Activated naive CD4-positive, alpha-beta T cell (primary cell): ENCODE measurements at regions not wholly inside any gene's neighbourhood (a gene's known extent, or its start where the extent isn't known, plus 50 kb on each side); places are given as distances from the start of the nearest gene placed in this dataset.

Source experiments
- DNase-seq, 4 experiments: peaks; one replicate each; lab custom pipeline; 2025; lab: John Stamatoyannopoulos, UW

GRCh38 chr2:6784291-6784690, 81.4 kb downstream of the CMPK2 start:
- no peak for DNase-seq

GRCh38 chr2:6785493-6785892, 80.2 kb downstream of the CMPK2 start:
- no peak for DNase-seq

GRCh38 chr2:6787376-6787775, 78.3 kb downstream of the CMPK2 start:
- DNase-seq = no peak

GRCh38 chr2:6788614-6789013, 77.1 kb downstream of the CMPK2 start:
- no peak for DNase-seq

- no peak for DNase-seq
These were observed 76.1 kb downstream of the CMPK2 start for GRCh38 chr2:6789559-6790138.

- DNase-seq = no peak
These were observed 74.0 kb downstream of the CMPK2 start for GRCh38 chr2:6791682-6792081.

DNA sequence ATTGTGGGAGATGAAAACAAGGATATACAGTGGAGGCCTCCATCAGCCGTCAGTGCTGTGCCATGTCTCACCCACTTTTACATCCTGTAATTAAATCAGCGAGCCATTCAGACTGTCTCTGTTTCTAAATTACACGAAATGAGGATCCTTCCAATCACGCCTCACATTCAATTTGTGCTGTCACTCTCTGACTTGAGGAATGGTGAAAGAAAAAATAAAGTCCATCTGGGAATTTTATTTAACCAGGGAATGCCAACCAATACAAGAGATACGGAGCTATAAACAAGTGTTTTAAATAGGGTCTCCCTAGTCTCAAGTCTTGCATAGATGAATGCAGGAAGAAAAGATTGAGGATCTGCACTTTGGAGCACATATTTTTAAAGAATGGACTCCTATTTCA, 72.8 kb downstream of the CMPK2 start:
- no peak for DNase-seq

DNA sequence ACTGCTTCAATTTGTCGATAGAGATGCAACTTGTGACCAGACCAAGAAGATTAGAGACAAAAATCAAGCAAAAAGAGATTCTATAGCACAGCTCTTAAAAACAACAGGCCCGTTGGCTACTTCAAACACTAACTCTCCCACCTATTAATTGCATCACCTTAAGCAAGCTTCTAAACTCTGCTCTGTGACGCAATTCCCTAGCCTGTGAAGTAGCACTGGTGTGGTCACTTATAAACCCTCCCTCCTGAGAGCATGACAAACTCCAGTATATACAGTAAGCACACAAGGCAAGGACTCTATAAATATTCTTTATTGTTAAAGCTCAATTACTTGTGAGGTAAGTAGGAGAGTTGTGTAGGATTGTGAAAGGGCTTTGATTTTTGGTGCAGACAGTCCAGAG, 72.3 kb downstream of the CMPK2 start:
- DNase-seq = no peak

DNA sequence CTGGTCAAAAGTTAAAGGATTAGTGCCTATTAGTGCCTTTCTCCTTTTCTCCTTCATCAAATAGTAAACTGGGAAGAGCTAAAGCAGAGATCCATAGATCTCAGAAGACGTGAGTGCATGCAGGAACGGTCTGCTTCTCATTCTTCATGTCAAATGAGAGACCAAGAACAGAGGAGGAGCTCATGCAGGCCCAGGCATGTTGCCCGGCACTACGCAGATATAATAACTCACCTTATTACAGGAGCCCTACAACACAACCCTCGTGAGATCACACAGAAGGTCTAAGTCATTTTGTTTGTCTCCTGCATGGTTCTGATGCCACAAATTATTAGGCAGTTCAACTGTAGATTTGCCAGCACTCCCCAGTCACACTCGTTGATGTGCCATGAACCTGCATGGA, 71.8 kb downstream of the CMPK2 start:
- DNase-seq = no peak

GRCh38 chr2:6794448-6794847, 71.3 kb downstream of the CMPK2 start:
- DNase-seq = no peak
